Stomach (tissue), 8 donors: ENCODE measurements at regions not wholly inside any gene's neighbourhood (a gene's known extent, or its start where the extent isn't known, plus 50 kb on each side); places are given as distances from the start of the nearest gene placed in this dataset.

ENCODE experiments used
- DNase-seq, 2 donors: peaks; one replicate each; pipeline versions ENCODE4 v3.0.0 to v3.0.0-alpha.2; 2013 to 2019
- H3K27ac ChIP-seq, 5 donors: fragments of 200-600 bp in 4 of 5; sonication (generic) in 4 of 5; one replicate each; pipeline ENCODE4 v1.5.1; 2013 to 2019; ENCODE audit warnings: mild to moderate bottlenecking in 1 of 5, moderate library complexity in 1 of 5
- H3K27me3 ChIP-seq, 3 donors: fragments of 200-600 bp; sonication (generic); one replicate each; pipeline ENCODE4 v1.5.1; 2017 to 2019; ENCODE audit warnings: mixed run types in 1 of 3
- H3K36me3 ChIP-seq, 4 donors: fragments of 200-600 bp; sonication (generic); 1 replicate in 3 of 4; 2 replicates in 1 of 4; pipeline ENCODE4 v1.5.1; 2016 to 2019
- H3K4me1 ChIP-seq, 4 donors: fragments of 200-600 bp; sonication (generic); one replicate each; pipeline ENCODE4 v1.5.1; 2016 to 2019
- H3K4me3 ChIP-seq, 4 donors: fragments of 200-600 bp; sonication (generic) in 3 of 4; one replicate each; pipeline ENCODE4 v1.5.1; 2016 to 2019; ENCODE audit warnings: mild to moderate bottlenecking in 1 of 4
- H3K9me3 ChIP-seq, 4 donors: fragments of 200-600 bp; sonication (generic); one replicate each; pipeline ENCODE4 v1.5.1; 2016 to 2019
- EP300 ChIP-seq: sonication (generic); formaldehyde crosslinking; IDR thresholded peaks from one replicate; pipeline ENCODE4 v1.6.1; 2017; ENCODE audit warnings: antibody characterized with exemption
- POLR2A ChIP-seq, 4 donors: fragments of 450-650 bp; IDR thresholded peaks; one replicate each; pipeline ENCODE4 v1.6.1; 2016; ENCODE audit warnings: antibody characterized with exemption in 4 of 4, control low read depth in 2 of 4, mild to moderate bottlenecking in 1 of 4, moderate library complexity in 1 of 4
- POLR2AphosphoS5 ChIP-seq, 3 donors: sonication (generic); formaldehyde crosslinking; IDR thresholded peaks; one replicate each; pipeline ENCODE4 v1.6.1; 2016; ENCODE audit warnings: antibody characterized with exemption in 3 of 3
- WGBS, 5 donors: extraction: QIAGEN DNeasy Blood & Tissue Kit in 3 of 5; methylation state at CpG; one replicate each; pipeline versions ENCODE4 v1.1.5 to v1.1.7; 2013 to 2018; 5-methylcytosine and 5-hydroxymethylcytosine counted together
- intact Hi-C: fragments of 100-400 bp; cut with DNase I; formaldehyde crosslinking; loops from one replicate; pipeline ENCODE4 v1.15.1; 2023; ENCODE audit warnings: low total_unique reads
- TF ChIP-seq, protein P1 (sequence below), 7 experiments: fragments of 450-650 bp in 4 of 7; fragments of 200-600 bp in 3 of 7; sonication (generic) in 3 of 7; IDR thresholded peaks; one replicate each; pipeline ENCODE4 v1.5.1; 2016 to 2019; ENCODE audit warnings: antibody characterized with exemption in 7 of 7, control low read depth in 2 of 7, mild to moderate bottlenecking in 1 of 7
- donor health status: healthy with polysubstance abuse.
- donor health status: Bipolar disorder and iron deficiency.
- donor health status: healthy.

DNA sequence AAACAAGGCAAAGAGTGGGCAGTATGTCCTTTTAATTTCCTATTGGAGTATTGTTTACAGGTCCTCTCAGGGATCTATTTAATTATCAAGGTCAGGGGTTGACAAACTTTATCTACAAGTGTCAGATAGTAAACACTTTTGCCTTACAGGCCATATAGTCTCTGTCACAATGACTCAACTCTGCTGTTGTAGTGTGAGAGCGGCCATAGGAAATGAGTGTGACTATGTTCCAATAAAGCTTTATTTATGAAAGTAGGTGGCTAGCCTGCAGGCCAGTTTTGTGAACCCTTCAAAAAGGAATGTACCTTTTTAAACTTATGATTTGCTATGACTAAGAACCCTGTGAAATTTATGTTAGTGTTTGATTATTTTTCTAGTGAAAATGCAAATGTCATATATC is 156.1 kb downstream of the GPAT3 start:
- Histone ChIP-seq H3K27ac (no peak overlapping the region), H3K9me3 (no peaks in the 10 kb centered on the region), H3K27me3 (no peaks in the 10 kb centered on the region), H3K4me1 (no peaks in the 10 kb centered on the region), H3K36me3 (no peaks in the 10 kb centered on the region), H3K4me3 (no peak overlapping the region)
- intact Hi-C loops: no loop called here
- 78 to 88% (median 86%) methylated on average over 1 of the region's 1 CpG for WGBS, 5 donors
- TF ChIP-seq POLR2AphosphoS5 (IDR thresholded peaks at IDR 0.05) (no peak), POLR2A (IDR thresholded peaks at IDR 0.05) (no peak), EP300 (no peak)
- TF ChIP-seq, protein P1, sequence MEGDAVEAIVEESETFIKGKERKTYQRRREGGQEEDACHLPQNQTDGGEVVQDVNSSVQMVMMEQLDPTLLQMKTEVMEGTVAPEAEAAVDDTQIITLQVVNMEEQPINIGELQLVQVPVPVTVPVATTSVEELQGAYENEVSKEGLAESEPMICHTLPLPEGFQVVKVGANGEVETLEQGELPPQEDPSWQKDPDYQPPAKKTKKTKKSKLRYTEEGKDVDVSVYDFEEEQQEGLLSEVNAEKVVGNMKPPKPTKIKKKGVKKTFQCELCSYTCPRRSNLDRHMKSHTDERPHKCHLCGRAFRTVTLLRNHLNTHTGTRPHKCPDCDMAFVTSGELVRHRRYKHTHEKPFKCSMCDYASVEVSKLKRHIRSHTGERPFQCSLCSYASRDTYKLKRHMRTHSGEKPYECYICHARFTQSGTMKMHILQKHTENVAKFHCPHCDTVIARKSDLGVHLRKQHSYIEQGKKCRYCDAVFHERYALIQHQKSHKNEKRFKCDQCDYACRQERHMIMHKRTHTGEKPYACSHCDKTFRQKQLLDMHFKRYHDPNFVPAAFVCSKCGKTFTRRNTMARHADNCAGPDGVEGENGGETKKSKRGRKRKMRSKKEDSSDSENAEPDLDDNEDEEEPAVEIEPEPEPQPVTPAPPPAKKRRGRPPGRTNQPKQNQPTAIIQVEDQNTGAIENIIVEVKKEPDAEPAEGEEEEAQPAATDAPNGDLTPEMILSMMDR (IDR thresholded peaks at IDR 0.05): no peak
- no peak for DNase-seq

DNA sequence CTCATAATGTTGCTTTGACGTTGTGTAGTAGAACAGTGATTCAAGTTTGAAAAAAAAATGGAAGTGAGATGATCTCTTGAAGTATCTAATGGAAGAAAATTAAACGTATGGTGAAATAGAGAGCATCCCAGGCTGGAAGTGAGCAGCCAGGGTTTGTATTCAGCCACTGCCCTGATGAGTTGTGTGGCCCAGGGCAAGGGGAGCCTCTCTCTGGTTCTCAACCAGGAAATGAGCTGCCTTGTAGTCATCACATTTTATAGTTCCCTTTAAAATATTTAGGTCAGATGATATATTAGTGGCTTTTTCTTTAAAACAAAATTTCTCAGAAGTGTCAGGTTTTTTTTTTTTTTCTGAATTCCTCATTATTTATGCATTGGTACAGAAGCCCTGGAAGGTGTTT is 150.3 kb downstream of the GPAT3 start:
- intact Hi-C loops: no loop called here
- H3K27ac ChIP-seq: no peak overlapping the region
- no peak for DNase-seq
- no peak for TF ChIP-seq POLR2AphosphoS5 (IDR thresholded peaks at IDR 0.05)
- TF ChIP-seq, protein P1 (IDR thresholded peaks at IDR 0.05): no peak
- TF ChIP-seq POLR2A (IDR thresholded peaks at IDR 0.05): no peak
- TF ChIP-seq EP300: no peak
- WGBS, 5 donors: 62 to 80% (median 73%) methylated on average over 2 of the region's 2 CpGs
- H3K9me3 ChIP-seq: no peaks in the 10 kb centered on the region
- H3K27me3 ChIP-seq: no peaks in the 10 kb centered on the region
- no peaks in the 10 kb centered on the region for H3K4me1 ChIP-seq
- H3K4me3 ChIP-seq: no peak overlapping the region
- no peaks in the 10 kb centered on the region for H3K36me3 ChIP-seq

DNA sequence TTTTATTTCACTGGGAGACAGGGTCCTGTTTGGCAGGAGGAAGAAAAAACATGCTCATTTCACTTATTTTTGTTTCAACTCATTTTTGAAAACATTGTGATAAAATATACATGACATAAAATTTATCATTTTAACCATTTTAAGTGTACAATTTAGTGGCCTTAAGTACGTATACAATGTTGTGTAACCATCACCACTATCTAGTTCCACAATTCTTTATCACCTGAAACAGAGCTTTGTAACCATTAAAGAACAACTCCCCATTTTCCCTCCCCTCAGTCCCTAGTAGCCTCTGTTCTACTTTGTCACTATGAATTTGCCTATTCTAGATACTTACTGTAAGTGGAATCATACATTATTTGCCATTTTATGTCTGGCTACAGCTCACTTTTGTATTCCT is 143.8 kb downstream of the GPAT3 start:
- 36 to 56% (median 44%) methylated on average over 1 of the region's 1 CpG for WGBS, 5 donors
- H3K9me3 ChIP-seq: no peaks in the 10 kb centered on the region
- no peak overlapping the region for H3K4me3 ChIP-seq
- H3K27me3 ChIP-seq: peaks cover 0 to 11% (median 4%) of the 10 kb centered on the region in 3 donors
- no peaks in the 10 kb centered on the region for H3K36me3 ChIP-seq
- no peaks in the 10 kb centered on the region for H3K4me1 ChIP-seq
- H3K27ac ChIP-seq: no peak overlapping the region
- intact Hi-C loops: no loop called here
- TF ChIP-seq EP300 (no peak), POLR2A (IDR thresholded peaks at IDR 0.05) (no peak), POLR2AphosphoS5 (IDR thresholded peaks at IDR 0.05) (no peak)
- TF ChIP-seq, protein P1 (IDR thresholded peaks at IDR 0.05): no peak
- DNase-seq: no peak

DNA sequence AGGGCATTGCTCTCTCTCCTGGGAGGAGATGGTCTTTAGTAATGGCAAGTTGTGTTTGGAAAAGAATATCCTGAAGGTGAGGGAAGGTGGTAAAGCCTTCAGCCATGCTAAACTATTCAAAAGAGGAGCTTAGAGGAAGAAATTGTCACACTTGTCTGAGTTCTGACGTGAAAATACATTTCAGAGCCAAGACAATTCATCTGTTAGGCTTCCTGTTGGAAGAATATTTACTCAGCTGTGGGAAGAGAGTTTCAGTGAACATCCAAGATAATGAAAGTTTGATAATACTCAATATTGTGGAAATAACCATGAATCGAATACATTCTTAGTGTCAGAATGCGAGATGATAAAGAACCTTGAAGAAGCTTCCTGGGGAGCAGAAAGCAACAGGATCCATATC is 143.3 kb downstream of the GPAT3 start:
- 63 to 74% (median 72%) methylated on average over 3 of the region's 3 CpGs for WGBS, 5 donors
- intact Hi-C loops: no loop called here
- TF ChIP-seq EP300: no peak
- TF ChIP-seq, protein P1 (IDR thresholded peaks at IDR 0.05): no peak
- no peak for TF ChIP-seq POLR2A (IDR thresholded peaks at IDR 0.05)
- TF ChIP-seq POLR2AphosphoS5 (IDR thresholded peaks at IDR 0.05): no peak
- H3K9me3 ChIP-seq: no peaks in the 10 kb centered on the region
- no peaks in the 10 kb centered on the region for H3K4me1 ChIP-seq
- H3K4me3 ChIP-seq: no peak overlapping the region
- H3K27me3 ChIP-seq: peaks cover 0 to 11% (median 4%) of the 10 kb centered on the region in 3 donors
- DNase-seq: no peak
- H3K36me3 ChIP-seq: no peaks in the 10 kb centered on the region
- H3K27ac ChIP-seq: no peak overlapping the region
